Kidney (tissue), 13 donors: ENCODE measurements at regions not wholly inside any gene's neighbourhood (a gene's known extent, or its start where the extent isn't known, plus 50 kb on each side); places are given as distances from the start of the nearest gene placed in this dataset.

Experiments
- DNase-seq, 5 donors: peaks; one replicate each; pipeline ENCODE4 v3.0.0-alpha.2; 2013 to 2020
- FAIRE-seq: peaks from 2 replicates; lab custom pipeline; 2012; peaks lifted over from hg19 to GRCh38; lab: Jason Lieb, UNC
- H3K27ac ChIP-seq, 2 donors: one replicate each; pipeline ENCODE4 v1.7.0; 2013; ENCODE audit warnings: low read depth in 2 of 2, low read length in 2 of 2, inconsistent platforms in 1 of 2
- H3K27me3 ChIP-seq: one replicate; pipeline ENCODE4 v1.7.1; 2013; ENCODE audit warnings: low read length, inconsistent platforms; ENCODE audit not compliant: control insufficient read depth, insufficient read depth
- H3K36me3 ChIP-seq, 3 donors: one replicate each; pipeline versions ENCODE4 v1.7.0 to v1.7.1; 2013; ENCODE audit warnings: low read length in 3 of 3, control low read depth in 1 of 3, inconsistent platforms in 1 of 3; ENCODE audit not compliant: insufficient read depth in 3 of 3, control insufficient read depth in 2 of 3
- H3K4me1 ChIP-seq, 3 donors: one replicate each; pipeline versions ENCODE4 v1.7.0 to v1.7.1; 2013; ENCODE audit warnings: low read length in 3 of 3, inconsistent platforms in 1 of 3, low read depth in 1 of 3; ENCODE audit not compliant: control insufficient read depth in 2 of 3, insufficient read depth in 2 of 3
- H3K4me3 ChIP-seq, 3 donors: one replicate each; pipeline versions ENCODE4 v1.7.0 to v1.8.1; 2013; ENCODE audit warnings: low read length in 3 of 3, control low read depth in 1 of 3, inconsistent platforms in 1 of 3
- H3K9ac ChIP-seq, 3 donors: one replicate each; pipeline versions ENCODE4 v1.7.0 to v1.7.1; 2013; ENCODE audit warnings: low read length in 3 of 3, control low read depth in 1 of 3, inconsistent platforms in 1 of 3
- H3K9me3 ChIP-seq, 3 donors: one replicate each; pipeline versions ENCODE4 v1.7.0 to v1.7.1; 2013; ENCODE audit warnings: low read length in 3 of 3, control low read depth in 1 of 3, inconsistent platforms in 1 of 3; ENCODE audit not compliant: control insufficient read depth in 2 of 3, insufficient read depth in 1 of 3
- intact Hi-C: fragments of 100-400 bp; cut with DNase I; formaldehyde crosslinking; loops from one replicate; pipeline ENCODE4 v1.11.1; 2022
- TF ChIP-seq, protein P1 (sequence below): IDR thresholded peaks from 3 replicates; pipeline ENCODE4 v1.5.1; 2012; ENCODE audit warnings: mild to moderate bottlenecking, moderate library complexity, borderline replicate concordance; ENCODE audit not compliant: insufficient read depth; ENCODE audit errors: extremely low read depth
- donor health status: control.
- donor health status: control.
- donor health status: control.
- donor health status: control.
- donor health status: control.
- donor health status: DM: yes; HTN: yes; CAD: no.
- donor health status: Normal renal cell carcinoma (clear cell type).

DNA sequence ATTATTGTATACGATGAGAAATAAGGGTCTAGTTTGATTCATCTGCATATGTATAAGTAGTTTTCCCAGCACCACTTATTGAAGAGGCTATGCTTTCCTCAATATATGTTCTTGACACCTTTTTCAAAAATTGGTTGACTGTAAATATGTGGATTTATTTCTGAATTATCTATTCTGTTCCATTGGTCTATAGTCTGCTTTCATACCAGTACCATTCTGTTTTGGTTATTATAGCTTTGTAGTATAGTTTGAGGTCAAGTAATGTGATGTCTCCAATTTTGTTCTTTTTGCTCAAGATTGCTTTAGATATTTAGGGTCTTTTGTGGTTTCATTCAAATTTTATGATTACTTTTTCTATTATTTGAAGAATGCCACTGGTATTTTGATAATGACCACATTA lies 103.8 kb upstream of the LIPC start:
- no peak for FAIRE-seq
- H3K4me1 ChIP-seq: peaks cover 6 to 19% (median 14%) of the 10 kb centered on the region in 3 donors
- H3K4me3 ChIP-seq: no peak overlapping the region
- TF ChIP-seq, protein P1, sequence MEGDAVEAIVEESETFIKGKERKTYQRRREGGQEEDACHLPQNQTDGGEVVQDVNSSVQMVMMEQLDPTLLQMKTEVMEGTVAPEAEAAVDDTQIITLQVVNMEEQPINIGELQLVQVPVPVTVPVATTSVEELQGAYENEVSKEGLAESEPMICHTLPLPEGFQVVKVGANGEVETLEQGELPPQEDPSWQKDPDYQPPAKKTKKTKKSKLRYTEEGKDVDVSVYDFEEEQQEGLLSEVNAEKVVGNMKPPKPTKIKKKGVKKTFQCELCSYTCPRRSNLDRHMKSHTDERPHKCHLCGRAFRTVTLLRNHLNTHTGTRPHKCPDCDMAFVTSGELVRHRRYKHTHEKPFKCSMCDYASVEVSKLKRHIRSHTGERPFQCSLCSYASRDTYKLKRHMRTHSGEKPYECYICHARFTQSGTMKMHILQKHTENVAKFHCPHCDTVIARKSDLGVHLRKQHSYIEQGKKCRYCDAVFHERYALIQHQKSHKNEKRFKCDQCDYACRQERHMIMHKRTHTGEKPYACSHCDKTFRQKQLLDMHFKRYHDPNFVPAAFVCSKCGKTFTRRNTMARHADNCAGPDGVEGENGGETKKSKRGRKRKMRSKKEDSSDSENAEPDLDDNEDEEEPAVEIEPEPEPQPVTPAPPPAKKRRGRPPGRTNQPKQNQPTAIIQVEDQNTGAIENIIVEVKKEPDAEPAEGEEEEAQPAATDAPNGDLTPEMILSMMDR: no peak
- no peak overlapping the region for H3K27ac ChIP-seq
- no peaks in the 10 kb centered on the region for H3K27me3 ChIP-seq
- no peak overlapping the region for H3K9ac ChIP-seq
- H3K36me3 ChIP-seq: no peaks in the 10 kb centered on the region
- intact Hi-C loops: no loop called here
- H3K9me3 ChIP-seq: peaks cover 0 to 4% (median 2%) of the 10 kb centered on the region in 3 donors
- DNase-seq: no peak

DNA sequence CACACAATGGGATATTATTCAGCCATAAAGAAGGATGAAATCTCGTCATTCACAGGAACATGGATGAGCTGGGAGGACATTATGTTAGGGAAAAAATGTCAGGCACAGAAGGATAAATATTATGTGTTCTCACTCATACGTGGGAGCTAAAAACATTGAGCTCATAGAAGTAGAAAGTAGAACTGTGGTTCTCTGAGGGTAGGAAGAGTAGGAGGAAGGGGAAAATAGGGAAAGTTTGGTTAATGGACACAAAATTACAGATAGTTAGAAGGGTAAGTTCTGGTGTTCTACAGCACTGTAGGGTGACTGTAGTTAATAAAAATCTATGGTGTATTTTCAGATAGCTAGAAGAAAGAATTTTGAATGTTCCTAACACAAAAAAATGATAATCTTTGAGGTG lies 102.6 kb upstream of the LIPC start:
- H3K4me1 ChIP-seq: peaks cover 6 to 23% (median 16%) of the 10 kb centered on the region in 3 donors
- peaks cover 0 to 4% (median 2%) of the 10 kb centered on the region in 3 donors for H3K9me3 ChIP-seq
- no peaks in the 10 kb centered on the region for H3K36me3 ChIP-seq
- no peaks in the 10 kb centered on the region for H3K27me3 ChIP-seq
- H3K4me3 ChIP-seq: no peak overlapping the region
- DNase-seq: no peak
- no peak overlapping the region for H3K9ac ChIP-seq
- no peak for FAIRE-seq
- no peak overlapping the region for H3K27ac ChIP-seq
- intact Hi-C loops: no loop called here
- TF ChIP-seq, protein P1: no peak

DNA sequence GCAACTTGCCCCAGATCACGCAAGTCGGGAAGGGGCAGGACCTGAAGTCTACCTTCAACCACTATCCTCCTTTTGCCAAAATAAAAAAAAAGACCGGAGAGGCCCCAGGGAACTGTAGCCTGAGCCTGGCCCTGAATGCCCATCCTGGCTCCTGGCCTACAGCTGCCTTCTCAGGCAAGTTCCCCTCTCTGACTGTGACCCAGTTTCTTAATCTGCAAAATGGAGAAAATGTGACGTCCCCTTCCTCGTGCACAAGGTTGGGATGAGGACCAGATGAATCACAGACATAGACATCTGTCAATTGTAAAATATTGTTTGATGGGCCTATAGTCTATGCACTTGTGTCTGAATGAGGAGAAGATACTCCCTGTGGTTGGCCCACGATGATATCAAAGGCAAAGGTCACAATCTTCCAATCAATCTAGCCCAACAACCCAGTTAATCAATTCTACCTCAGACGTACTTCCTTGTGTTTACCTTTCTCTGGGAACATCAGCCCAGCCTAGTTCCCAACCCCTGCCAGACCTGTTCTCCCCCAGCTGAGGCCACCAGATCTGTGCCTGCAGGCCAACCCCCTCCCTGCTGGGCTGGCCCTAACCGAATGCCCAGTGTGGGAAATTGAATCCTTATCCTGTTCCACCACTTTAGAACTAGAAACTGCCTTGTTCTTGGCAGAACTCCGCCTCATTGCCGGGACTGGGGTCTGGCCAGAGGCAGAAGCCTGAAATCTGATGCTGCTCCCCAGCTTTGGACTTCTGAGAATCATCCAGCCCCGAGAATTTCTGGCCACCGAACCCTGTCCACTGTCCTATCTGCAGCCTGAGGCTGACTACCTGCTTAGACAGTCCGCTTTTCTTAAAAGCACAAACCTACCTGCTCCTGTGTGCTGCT lies 101.8 kb upstream of the LIPC start:
- TF ChIP-seq, protein P1: no peak
- no peak for FAIRE-seq
- peak overlapping the region; percentile 16 to 77 for H3K27ac ChIP-seq
- no peak overlapping the region for H3K4me3 ChIP-seq
- no peaks in the 10 kb centered on the region for H3K36me3 ChIP-seq
- H3K9ac ChIP-seq: no peak overlapping the region
- peaks cover 6 to 23% (median 16%) of the 10 kb centered on the region in 3 donors for H3K4me1 ChIP-seq
- intact Hi-C loops: no loop called here
- DNase-seq: peak; percentile 48 to 72 (median 69)
- no peaks in the 10 kb centered on the region for H3K27me3 ChIP-seq
- H3K9me3 ChIP-seq: peaks cover 0 to 8% (median 2%) of the 10 kb centered on the region in 3 donors
